ENCODE measurements at regions not wholly inside any gene's neighbourhood (a gene's known extent, or its start where the extent isn't known, plus 50 kb on each side); places are given as distances from the start of the nearest gene placed in this dataset.

DNA sequence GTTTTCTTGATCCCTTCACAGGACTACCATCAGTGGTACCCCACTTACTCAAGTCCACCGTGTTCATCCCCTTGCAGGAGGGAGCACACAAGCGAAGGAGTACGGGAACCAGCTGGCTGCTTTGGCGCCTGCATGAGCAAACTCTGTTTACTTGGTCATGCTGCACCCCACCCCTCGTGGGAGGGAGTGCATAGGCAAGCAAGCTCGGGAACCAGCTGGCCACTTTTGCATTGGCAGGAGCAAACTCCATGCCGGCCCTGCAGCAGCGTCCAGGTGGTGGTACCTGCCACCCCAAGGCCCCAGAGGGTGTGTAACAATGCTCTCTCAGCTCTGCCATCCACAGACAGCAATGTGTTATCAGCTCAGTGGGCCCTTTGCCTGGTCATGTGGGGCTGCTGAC, 737.8 kb downstream of the FAM181B start:
- no peak for TF ChIP-seq CTCF (IDR thresholded peaks at IDR 0.05)
- TF ChIP-seq POLR2A (IDR thresholded peaks at IDR 0.05) = no peak
- Histone ChIP-seq H3K9me3 (no peaks in the 10 kb centered on the region), H3K4me3 (no peak overlapping the region), H3K27ac (no peak overlapping the region), H3K4me1 (no peaks in the 10 kb centered on the region), H3K36me3 (ENCODE audit: low read depth, missing control alignments) (no peaks in the 10 kb centered on the region), H3K27me3 (no peaks in the 10 kb centered on the region)
- intact Hi-C loops (cut with DNase I; ENCODE audit: low total_unique reads) = no loop called here
- 80 to 83% methylated on average over 8 of the region's 8 CpGs for WGBS, 2 donors
- DNase-seq = no peak

DNA sequence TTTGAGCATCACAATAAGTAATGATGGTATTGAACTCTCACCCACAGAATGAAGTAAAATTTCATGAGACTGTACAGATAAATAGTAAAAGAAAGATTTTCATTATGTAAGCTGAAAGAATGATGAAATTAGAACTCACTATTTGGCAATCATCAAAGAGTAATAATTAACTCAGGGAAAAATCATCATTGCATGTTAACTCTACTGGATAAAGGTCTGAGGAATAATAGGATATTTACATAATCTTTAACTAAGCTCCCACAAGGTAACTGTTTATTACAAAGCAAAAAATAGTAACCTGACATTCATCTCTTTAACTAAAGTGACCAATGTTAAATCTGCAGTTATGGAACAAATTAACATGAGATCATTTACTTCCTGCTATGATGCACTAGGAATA, 739.9 kb downstream of the FAM181B start:
- Histone ChIP-seq H3K27me3 (no peaks in the 10 kb centered on the region), H3K27ac (no peak overlapping the region), H3K36me3 (ENCODE audit: low read depth, missing control alignments) (no peaks in the 10 kb centered on the region), H3K4me3 (no peak overlapping the region), H3K9me3 (no peaks in the 10 kb centered on the region), H3K4me1 (peaks cover 5% of the 10 kb centered on the region)
- TF ChIP-seq CTCF (IDR thresholded peaks at IDR 0.05) (no peak), POLR2A (IDR thresholded peaks at IDR 0.05) (no peak)
- intact Hi-C loops (cut with DNase I; ENCODE audit: low total_unique reads) = no loop called here
- no peak for DNase-seq

GRCh38 chr11:81990659-81991443, 742.8 kb downstream of the FAM181B start:
- Histone ChIP-seq H3K27ac (no peak overlapping the region), H3K4me1 (peaks cover 13% of the 10 kb centered on the region), H3K4me3 (no peak overlapping the region), H3K9me3 (no peaks in the 10 kb centered on the region), H3K27me3 (no peaks in the 10 kb centered on the region), H3K36me3 (ENCODE audit: low read depth, missing control alignments) (no peaks in the 10 kb centered on the region)
- WGBS, 2 donors = 68 to 78% methylated on average over 10 to 27 of the region's 27 CpGs
- intact Hi-C loops (cut with DNase I; ENCODE audit: low total_unique reads) = no loop called here
- DNase-seq = no peak
- TF ChIP-seq CTCF (IDR thresholded peaks at IDR 0.05) (no peak), POLR2A (IDR thresholded peaks at IDR 0.05) (no peak)

DNA sequence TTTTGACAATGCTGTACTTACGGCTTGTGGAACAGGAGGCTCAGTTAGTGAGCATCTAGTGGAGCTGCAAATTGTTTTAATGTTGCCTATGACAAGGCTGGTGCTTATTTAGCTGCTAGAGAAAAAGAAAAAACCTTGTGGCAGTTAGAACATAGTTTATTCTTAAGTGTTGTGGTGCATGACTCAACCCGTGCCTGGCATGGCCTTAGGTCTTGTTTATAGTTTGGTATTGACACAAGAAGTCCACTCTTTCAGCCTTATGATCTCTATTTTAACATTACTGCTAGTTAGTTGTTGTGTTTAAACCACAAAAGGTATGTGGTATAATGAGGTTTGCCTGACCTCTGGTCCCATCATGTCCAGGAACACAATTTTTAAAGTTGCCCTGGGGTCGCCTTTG, 744.6 kb downstream of the FAM181B start:
- no peaks in the 10 kb centered on the region for H3K9me3 ChIP-seq
- DNase-seq = peak; percentile 34
- H3K27me3 ChIP-seq = no peaks in the 10 kb centered on the region
- H3K27ac ChIP-seq = peak overlapping the region; percentile 69 to 81
- H3K4me3 ChIP-seq = no peak overlapping the region
- TF ChIP-seq POLR2A (IDR thresholded peaks at IDR 0.05) (no peak), CTCF (IDR thresholded peaks at IDR 0.05) (no peak)
- intact Hi-C loops (cut with DNase I; ENCODE audit: low total_unique reads) = no loop called here
- 62 to 74% methylated on average over 3 of the region's 3 CpGs for WGBS, 2 donors
- H3K36me3 ChIP-seq (ENCODE audit: low read depth, missing control alignments) = no peaks in the 10 kb centered on the region
- peaks cover 13% of the 10 kb centered on the region for H3K4me1 ChIP-seq
